DND-41 (cell line): ENCODE measurements at regions not wholly inside any gene's neighbourhood (a gene's known extent, or its start where the extent isn't known, plus 50 kb on each side); places are given as distances from the start of the nearest gene placed in this dataset.
"Not testable (repeated sequence)": the region's sequence is repeated elsewhere in the genome, so short reads cannot be mapped to it uniquely, and the experiment has no call there.

Experiments
- EZH2 ChIP-seq: IDR thresholded peaks from 3 replicates; pipeline ENCODE4 v1.6.1; 2012; ENCODE audit warnings: borderline replicate concordance, low read depth, mild to moderate bottlenecking, moderate library complexity, low read length, inconsistent platforms; ENCODE audit not compliant: severe bottlenecking
- TF ChIP-seq, protein P1 (sequence below): IDR thresholded peaks from 2 replicates; pipeline ENCODE4 v1.5.1; 2012; ENCODE audit warnings: borderline replicate concordance, low read length, moderate library complexity, mild to moderate bottlenecking; ENCODE audit not compliant: poor library complexity, severe bottlenecking; ENCODE audit errors: extremely low read depth

DNA sequence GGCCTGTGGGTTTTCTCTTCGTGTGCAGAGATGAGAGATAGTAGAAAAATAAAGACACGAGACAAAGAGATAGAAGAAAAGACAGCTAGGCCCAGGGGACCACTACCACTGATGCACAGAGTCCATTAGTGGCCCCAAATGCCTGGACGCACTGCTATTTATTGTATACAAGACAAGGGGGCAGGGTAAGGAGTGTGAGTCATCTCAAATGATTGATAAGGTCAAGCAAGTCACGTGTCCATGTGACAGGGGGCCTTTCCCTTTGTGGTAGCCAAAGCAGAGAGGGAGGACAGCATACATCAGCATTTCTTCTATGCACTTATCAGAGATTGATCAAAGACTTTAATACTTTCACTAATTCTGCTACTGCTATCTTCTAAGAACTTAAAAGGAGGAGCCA, 53.0 kb upstream of the PRSS16 start:
- TF ChIP-seq, protein P1, sequence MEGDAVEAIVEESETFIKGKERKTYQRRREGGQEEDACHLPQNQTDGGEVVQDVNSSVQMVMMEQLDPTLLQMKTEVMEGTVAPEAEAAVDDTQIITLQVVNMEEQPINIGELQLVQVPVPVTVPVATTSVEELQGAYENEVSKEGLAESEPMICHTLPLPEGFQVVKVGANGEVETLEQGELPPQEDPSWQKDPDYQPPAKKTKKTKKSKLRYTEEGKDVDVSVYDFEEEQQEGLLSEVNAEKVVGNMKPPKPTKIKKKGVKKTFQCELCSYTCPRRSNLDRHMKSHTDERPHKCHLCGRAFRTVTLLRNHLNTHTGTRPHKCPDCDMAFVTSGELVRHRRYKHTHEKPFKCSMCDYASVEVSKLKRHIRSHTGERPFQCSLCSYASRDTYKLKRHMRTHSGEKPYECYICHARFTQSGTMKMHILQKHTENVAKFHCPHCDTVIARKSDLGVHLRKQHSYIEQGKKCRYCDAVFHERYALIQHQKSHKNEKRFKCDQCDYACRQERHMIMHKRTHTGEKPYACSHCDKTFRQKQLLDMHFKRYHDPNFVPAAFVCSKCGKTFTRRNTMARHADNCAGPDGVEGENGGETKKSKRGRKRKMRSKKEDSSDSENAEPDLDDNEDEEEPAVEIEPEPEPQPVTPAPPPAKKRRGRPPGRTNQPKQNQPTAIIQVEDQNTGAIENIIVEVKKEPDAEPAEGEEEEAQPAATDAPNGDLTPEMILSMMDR: not testable (repeated sequence)
- not testable (repeated sequence) for TF ChIP-seq EZH2
